Amniotic stem cell (primary cell): ENCODE measurements at regions not wholly inside any gene's neighbourhood (a gene's known extent, or its start where the extent isn't known, plus 50 kb on each side); places are given as distances from the start of the nearest gene placed in this dataset.
"Not testable (repeated sequence)": the region's sequence is repeated elsewhere in the genome, so short reads cannot be mapped to it uniquely, and the experiment has no call there.

ENCODE experiments used
- DNase-seq: peaks from one replicate; lab custom pipeline; 2025; lab: John Stamatoyannopoulos, UW

DNA sequence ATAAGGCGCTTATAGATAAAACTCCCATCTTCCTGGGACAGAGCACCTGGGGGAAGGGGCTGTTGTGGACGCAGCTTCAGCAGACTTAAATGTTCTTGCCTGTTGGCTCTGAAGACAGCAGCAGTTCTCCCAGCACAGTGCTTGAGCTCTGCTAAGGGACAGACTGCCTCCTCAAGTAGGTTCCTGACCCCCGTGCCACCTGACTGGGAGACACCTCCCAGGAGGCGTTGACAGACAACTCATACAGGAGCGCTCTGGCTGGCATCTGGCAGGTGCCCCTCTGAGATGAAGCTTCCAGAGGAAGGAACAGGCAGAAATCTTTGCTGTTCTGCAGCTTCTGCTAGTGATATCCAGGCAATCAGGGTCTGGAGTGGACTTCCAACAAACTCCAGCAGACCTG, 383.1 kb upstream of the EMCN start:
- DNase-seq: not testable (repeated sequence)

DNA sequence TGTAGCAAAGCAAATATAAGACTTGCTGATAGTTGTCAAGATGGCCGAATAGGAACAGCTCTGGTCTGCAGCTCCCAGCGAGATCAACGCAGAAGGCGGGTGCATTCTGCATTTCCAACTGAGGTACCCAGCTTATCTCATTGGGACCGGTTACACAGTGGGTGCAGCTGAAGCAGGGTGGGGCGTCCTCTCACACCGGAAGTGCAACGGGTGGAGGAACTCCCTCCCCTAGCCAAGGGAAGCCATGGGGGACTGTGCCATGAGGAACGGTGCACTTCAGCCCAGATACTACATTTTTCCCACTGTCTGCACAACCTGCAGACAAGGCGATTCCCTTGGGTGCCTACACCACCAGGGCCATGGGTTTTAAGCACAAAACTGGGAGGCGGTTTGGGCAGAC, 382.3 kb upstream of the EMCN start:
- no peak for DNase-seq

DNA sequence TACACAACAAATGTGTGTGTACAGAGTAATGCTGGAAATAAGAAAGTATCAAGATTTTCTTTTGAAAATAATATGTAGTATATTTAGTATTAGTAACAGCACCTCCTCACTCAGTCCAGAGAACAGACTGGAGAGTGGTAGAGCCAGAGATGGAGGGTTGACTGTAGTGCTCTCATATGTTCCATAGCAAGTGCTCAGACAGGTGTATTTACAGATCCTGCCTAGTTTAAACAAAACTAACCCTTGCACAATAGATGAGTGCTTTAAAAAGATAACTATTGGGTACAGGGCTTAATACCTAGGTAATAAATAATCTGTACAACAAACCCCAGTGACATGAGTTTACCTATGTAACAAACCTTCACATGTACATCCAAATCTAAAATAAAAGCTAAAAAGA, 381.0 kb upstream of the EMCN start:
- no peak for DNase-seq

DNA sequence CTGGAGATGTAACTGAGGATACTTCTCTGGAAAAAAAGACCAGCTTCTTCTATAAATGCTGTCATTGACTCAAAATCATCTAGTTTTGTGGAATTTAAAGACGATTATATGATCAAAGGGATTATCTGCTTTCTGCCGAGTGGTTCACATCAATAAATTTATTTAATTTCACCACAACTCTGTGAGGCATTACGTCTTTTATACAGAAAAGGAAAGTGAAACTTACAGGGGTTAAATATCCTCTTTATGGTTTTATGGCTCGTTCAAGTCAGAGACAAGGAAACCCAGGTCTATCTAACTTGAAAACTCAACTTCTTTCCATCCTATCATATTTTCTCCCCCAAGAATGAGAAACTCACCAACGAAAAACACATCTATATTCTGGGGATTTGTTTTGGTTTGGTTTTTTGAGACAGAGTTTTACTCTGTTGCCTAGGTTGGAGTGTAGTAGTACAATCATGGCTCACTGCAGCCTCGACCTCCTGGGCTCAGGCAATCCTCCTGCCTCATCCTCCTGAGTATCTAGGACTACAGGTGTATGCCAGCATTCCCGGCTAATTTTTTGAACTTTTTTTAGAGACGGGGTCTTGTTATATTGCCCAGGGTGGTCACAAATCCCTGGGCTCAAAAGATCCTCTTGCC, 377.9 kb upstream of the EMCN start:
- no peak for DNase-seq

DNA sequence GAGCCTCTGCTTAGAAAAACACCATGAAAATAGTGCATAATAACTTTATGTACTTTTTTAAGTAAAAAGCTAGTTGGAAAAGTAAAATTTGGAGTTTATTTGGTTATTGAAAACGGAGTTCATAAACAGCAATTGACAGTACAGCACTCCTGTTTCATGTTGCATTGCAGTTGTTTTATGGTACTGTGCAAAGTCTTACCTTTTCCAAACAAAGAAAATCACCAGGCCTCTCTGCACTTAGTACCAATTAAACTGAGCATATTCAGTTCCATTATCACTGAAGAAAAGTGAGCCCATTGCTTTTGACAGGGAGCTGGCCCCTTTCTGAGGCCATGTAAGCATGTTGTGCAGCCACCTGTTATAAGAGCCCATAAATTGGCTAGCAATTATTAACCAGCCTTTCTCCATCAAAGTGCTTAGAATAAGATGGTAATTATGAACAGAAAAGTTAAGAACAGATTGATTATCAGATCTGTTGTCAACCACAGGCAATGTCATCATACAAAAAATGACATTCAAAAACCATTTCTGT, 376.6 kb upstream of the EMCN start:
- DNase-seq: no peak

DNA sequence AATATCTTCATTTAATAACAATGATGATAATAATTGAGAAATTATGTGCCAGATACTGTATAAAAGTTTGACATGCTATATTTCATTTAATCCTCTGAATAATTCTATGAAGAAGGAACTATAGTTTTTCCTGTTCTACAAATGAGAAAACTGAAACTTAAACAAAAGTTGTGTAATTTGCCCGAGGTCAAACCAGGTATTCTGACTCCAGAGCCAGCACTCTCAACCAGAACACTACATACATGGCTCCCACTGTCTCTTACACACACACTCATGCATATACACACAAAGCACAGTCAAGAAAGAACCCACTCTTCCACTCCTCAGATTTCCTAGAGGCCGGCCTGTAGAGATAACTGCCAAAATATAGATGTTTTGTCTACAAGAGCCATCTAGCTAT, 374.0 kb upstream of the EMCN start:
- DNase-seq: no peak

DNA sequence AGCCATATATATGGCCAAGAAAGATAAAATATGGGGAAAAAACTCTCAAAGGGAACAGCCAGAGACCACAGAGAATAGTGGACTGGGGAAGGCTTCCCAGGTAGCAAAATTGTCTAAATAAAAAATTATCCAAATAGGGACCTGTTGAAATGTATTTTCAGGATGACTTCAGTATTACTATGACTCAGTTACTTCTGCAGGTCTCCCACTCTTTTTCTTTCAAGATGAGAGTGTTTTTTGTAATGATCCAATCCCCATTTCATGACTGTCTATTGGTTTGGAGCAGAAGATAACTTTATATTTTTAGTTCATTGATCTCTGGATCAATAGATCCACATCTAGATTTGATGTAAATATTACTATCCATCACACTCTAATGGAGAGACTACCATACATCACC, 372.1 kb upstream of the EMCN start:
- DNase-seq: no peak

DNA sequence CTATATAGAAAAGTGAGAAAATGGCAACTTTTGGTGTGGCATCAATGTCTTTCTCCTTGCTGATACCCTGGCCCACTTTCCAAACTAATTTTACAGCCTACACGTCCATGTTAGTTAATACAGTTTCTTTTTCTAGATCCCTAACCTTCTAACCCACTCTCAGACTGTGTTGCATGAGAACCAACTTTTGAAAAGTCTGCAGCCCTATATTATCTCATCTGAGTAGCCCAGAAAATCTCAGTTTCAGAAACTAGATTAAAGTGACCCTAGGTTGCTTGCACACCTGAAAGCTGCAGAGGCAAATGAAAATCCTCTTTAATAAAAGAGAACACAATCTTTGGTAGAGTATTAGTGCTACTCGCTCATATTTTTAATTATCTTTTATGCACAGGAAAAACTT, 371.6 kb upstream of the EMCN start:
- DNase-seq: no peak

DNA sequence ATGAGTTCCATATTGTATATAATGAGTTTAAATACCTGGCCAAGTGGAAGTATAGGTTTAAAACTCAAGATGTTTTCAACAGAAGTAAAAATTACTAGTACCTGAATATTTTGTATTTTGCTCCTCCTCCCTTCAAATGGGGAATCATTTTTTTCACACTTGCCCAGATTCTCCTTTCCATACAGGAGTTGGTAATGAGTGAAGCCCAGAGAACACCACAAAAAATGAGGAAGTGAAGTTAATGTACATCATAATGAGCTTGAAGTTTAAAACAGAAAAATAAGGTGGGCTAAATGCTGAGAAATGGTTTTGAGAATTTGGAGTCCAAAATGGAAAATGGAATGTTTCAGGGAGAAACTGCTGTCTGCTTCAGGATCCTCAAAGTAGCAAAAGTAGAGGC, 364.8 kb upstream of the EMCN start:
- no peak for DNase-seq

DNA sequence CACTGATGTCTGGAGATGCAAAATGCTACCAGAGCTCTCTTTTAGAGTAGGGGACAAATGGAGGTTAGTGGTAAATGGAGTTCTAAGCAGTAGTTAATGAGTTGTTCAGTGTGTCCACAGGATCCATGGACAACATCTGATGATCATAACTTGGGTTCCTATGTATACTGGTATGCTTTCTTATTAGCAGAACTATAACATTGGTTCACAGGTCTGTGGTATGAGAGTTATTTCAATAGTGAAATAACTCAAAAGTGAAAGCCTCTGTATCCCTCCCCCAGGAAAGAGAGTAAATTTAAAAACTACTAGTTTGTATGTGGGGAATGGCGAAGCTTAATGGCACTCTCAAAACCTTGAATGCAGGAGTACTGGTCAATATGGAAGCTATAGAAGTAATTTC, 363.5 kb upstream of the EMCN start:
- no peak for DNase-seq

DNA sequence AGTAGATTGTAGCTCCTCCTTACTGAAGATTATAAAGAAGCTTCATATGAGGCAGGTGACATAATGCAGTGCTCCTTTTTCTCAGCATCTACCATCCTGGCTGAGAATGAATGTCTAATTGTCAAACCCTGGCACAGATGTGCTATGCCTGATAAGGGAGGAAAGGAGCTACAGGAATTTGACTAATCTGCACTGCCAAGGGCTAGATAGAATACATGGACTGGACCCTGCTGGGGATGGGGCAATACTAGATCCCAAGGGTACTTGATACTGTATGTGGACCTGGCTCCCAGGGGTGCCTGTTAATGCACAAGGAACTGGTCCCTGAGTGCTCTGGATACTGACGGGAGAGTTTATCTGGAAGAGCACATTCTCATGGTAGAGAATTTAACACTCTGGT, 362.2 kb upstream of the EMCN start:
- DNase-seq: no peak

DNA sequence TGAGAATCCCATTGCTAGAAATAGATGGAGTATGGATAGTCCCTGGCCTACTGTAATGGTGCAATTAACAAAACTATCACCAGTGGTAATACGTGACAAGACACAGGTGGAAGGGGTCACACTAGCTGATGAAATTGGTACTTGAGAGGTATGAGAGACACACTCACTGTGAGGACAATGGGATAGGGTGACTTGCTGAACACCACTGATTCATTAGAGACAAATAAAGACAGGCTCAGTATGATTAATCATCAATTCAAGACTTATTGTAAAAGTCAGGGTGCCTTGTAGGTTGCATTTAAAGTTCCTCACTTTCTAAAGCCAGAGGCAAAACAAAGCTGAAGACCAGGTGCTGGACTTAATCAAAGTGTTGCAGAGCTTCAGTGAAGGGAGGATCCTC, 361.6 kb upstream of the EMCN start:
- no peak for DNase-seq

DNA sequence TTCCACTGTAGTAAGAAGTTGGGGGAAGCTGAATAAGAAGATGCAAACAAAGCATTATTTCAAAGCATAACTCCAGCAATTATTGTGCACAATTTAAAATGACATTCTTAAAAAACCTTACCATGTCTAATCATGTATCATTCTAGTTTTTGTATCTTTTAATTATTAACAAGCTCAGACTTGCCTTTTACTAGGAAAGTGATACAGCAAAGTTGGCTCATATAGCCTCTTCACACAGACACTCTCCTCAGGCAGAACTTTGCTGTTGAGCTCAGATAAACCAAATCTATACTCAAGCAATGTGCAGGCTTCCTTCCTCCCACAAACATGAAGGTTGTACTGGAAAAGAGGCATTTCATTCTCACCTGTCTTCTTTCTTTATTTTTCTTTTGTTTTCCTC, 358.7 kb upstream of the EMCN start:
- DNase-seq: no peak

DNA sequence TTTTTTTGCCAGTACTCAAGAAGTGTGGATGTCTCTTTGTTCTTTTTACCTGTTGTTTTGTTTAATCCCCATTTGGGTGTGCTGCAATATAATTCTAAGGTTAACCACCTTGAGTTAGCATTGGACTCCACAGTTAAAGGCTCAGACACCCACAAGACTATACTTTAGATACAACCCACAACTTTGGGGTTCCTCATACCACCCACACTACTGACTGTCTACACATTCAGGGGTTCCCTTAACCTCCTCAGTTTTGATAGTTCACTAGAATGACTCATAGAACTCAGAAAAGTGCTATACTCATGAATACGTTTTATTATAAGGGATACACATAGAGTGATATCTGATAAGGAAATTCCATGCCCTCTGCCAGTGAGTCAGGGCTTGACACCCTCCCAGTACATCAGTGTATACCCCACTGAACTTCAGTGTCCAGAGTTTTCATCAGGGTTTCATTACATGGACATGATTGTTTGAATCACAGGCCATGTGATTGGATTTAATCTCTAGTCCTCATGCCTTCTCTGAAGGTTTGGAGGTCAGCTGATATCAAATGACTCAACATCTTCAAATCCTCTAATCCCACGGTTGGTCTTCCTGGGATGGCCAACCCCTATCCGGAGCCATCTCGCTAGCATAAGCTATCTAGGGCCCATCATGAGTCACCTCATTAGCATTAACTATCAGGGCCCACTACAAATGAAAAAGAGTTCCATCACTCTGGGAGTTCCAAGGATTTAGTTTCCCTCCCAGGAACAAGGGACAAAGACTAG, 357.7 kb upstream of the EMCN start:
- no peak for DNase-seq

DNA sequence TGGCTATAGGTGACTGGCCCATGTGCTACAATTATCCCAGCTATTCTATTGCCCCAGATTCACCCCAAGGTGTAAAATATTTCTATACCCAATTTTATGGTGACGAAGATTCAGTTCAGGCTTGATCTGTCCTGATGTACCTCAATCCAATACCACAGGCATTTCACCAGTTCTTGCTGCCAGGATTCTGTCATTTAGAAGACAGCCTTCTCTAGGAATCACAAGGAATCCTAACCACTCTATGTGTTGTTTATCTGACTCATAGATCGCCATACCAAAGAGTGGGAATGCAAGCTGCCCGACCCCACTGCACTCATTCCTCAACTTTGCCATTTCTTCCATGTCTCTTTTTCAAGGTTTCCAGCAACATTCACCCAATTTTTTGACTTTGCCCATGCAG, 355.0 kb upstream of the EMCN start:
- peak; percentile 15 for DNase-seq

DNA sequence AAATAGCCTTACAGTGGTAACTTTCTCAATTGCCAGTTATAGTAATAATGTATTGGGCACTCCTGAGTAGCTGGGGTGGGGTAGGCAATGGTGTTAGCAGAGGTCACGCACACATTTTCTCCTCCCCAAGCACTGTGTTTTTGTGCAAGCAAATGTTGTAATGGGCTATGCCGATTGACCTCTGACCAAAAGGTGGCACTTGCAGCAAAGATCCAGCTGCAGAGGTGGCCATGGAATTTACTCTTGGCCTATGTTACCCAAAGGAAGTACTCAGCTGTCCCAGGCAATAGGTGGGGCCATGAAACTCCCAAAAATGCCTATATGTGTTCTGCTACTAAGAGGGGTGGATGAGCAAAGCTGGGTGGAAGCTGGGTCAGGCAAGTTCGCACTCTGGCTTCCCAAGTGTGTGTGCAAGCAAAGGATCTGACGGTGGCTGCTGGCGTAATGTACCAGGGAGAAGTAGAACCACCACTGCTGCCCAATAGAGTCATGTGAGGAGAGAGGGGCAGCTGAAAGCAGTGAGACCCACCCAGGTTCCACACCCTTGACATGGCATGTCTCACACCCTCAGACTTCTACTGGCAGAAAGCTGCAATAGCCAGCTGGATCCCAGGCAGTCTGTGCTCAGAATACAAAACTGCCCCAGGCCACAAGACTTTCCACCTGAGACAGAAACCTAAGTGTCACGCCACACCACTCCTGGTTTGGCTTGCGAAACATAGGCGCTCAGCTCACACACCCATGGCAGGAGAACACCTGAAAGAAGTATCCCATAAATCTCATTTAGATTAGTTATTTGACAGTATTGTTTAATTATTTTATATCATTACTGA, 353.3 kb upstream of the EMCN start:
- DNase-seq: no peak

DNA sequence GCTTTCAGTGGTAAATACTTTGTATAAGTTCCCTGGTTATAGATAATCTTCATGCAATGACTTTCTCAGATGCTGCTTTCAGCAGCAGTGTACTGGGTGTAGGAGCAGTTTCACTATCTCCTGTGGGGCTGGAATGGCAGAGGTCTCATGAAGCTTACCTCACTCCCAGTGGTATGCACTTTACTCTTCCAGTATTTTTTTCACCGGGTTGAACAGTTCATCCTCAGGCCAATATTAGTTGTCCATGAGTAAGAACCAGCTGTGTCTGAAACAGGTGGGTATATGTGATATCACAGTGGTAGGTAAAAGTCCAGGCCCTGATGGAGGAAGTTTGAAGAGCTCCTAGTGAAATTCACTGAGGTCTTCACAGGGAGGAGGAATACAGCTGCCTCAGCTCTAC, 351.5 kb upstream of the EMCN start:
- DNase-seq: no peak

DNA sequence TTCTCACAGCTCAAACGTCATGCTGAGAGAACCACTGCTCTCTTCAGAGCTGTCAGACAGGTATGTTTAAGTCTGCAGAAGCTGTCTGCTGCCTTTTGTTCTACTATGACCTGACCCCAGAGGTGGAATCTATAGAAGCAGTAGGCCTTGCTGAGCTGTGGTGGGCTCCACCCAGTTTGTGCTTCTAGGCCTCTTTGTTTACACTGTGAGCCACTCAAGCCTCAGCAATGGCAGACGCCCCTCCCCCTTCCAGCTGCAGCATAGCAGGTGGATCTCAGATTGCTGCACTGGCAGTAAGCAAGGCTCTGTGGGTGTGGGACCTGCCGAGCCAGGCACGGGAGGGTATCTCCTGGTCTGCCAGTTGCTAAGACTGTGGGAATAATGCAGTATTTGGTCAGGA, 350.5 kb upstream of the EMCN start:
- DNase-seq: not testable (repeated sequence)

DNA sequence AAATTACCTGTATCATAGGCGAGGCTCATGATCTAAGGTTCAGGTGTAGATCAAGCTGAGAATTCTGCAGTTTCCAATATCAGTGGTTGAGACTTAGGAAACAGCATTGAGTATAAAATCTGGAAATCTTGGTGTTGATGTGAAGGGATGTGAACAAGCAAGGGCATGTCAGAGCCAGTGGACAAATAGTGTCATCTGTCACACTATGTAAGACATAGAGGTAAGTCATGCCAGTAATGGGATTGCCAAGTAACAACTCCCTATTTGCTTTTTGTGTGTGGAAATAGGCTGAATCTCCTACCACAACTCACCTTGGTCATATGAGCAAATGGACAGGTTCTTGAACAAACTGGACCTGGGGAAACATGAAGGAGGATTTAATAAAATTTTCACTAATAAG, 334.5 kb upstream of the EMCN start:
- DNase-seq: no peak

DNA sequence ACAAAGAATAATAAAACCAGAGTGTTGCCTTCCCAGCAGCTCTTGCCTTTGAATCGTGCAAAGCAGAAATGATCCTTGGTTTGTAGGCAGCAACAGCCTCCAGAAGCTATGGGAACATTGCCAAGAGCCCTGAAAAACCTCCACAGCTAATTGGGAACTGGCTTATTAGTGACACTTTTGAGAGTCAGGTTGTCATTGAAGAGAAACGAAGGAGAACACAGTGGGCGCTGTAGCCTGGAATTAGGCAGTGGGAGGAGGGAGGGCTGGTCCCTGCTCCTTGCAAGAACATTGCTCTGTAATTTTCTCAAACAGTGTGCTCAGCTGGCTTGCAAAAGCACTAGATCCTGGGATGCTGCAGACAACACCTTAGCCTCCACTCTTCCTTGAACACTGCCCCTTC, 331.5 kb upstream of the EMCN start:
- no peak for DNase-seq

DNA sequence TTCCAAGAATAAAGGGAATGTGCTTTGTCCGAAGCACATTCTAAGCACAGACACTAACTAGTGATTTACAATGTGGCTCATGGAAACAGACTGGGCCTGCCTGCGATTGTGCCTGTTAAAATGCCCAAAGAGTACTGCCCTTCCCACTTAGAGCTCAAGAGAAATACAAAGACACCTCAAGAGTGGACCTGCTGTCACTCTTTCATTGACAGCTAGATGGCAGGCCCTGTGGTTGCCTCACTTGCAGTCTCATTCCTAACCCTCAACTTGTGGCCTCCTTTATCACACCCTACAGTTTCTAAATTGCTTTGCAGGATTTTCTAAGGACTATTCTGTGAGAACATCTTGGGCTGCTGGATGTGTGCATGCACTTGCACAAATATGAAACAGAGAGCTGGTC, 331.0 kb upstream of the EMCN start:
- DNase-seq: no peak

DNA sequence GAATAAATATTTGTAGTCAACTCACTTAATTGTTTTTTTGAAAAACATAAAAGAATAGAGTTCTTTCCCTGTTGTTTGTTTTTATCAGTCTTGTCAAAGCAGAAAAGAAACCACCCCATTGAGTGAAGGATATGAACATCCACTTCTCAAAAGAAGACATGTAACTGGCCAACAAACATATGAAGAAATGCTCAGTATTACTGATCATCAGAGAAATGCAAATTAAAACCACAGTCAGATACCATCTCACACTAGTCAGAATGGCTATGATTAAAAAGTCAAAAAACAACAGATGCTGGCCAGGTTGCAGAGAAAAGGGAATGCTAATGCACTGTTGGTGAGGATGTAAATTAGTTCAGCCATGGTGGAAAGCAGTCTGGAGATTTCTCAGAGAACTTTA, 326.1 kb upstream of the EMCN start:
- DNase-seq: no peak

DNA sequence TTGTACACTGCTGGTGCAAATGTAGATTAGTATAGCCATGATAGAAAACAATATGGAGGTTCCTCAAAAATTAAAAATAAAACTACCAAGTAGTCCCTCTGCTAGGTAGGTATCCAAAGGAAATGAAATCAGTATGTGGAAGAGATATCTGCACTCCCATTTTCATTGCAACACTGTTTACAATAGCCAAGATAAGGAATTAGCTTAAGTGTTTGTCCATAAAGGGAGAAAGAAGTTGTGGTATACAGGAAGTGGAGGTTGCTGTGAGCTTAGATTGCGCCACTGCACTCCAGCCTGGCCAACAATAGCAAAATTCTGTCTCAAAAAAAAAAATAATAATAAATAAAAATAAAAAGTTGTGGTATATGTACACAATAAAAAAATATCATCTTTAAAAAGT, 325.0 kb upstream of the EMCN start:
- no peak for DNase-seq
